GM23338 (cell line): ENCODE measurements at regions not wholly inside any gene's neighbourhood (a gene's known extent, or its start where the extent isn't known, plus 50 kb on each side); places are given as distances from the start of the nearest gene placed in this dataset.

Experiments used
- ATAC-seq: fragments of 200-7000 bp; cut with Tn5 transposase; 3 replicates; pipeline ENCODE4 v1.9.1; 2020
- DNase-seq: peaks from one replicate; pipeline ENCODE4 v3.0.0-alpha.2; 2015; ENCODE audit warnings: low spot score
- H2AFZ ChIP-seq: fragments of 200-600 bp; sonication (generic); 2 replicates; pipeline ENCODE4 v1.8.0; 2016; ENCODE audit warnings: antibody characterized with exemption, mild to moderate bottlenecking, moderate library complexity
- H3F3A ChIP-seq: fragments of 200-600 bp; sonication (generic); replicated peaks from 2 replicates; pipeline ENCODE4 v1.8.0; 2017; ENCODE audit warnings: antibody characterized with exemption, mixed run types, low read depth
- H3K27ac ChIP-seq: fragments of 200-600 bp; sonication (generic); 2 replicates; pipeline ENCODE4 v1.6.1; 2016; ENCODE audit warnings: low read depth
- H3K27me3 ChIP-seq: fragments of 200-600 bp; sonication (generic); 2 replicates; pipeline ENCODE4 v1.8.0; 2016; ENCODE audit warnings: mild to moderate bottlenecking, mixed run types, moderate library complexity; ENCODE audit not compliant: insufficient read depth
- H3K36me3 ChIP-seq: fragments of 200-600 bp; sonication (generic); 2 replicates; pipeline ENCODE4 v1.8.0; 2016; ENCODE audit warnings: mild to moderate bottlenecking; ENCODE audit not compliant: insufficient read depth
- H3K4me1 ChIP-seq: fragments of 200-600 bp; sonication (generic); 2 replicates; pipeline ENCODE4 v1.8.0; 2016; ENCODE audit warnings: mild to moderate bottlenecking, moderate library complexity; ENCODE audit not compliant: insufficient read depth
- H3K4me2 ChIP-seq: fragments of 200-600 bp; sonication (generic); 2 replicates; pipeline ENCODE4 v1.7.1; 2017; ENCODE audit warnings: mixed run types
- H3K4me3 ChIP-seq: fragments of 200-600 bp; sonication (generic); 2 replicates; pipeline ENCODE4 v1.6.1; 2016; ENCODE audit warnings: mixed run types
- H3K79me2 ChIP-seq: fragments of 200-600 bp; sonication (generic); replicated peaks from 2 replicates; pipeline ENCODE4 v1.8.0; 2017; ENCODE audit warnings: mild to moderate bottlenecking; ENCODE audit not compliant: insufficient read depth
- H3K9me2 ChIP-seq: fragments of 200-600 bp; sonication (generic); 2 replicates; pipeline ENCODE4 v1.8.0; 2017; ENCODE audit not compliant: insufficient read depth
- H4K20me1 ChIP-seq: fragments of 200-600 bp; sonication (generic); replicated peaks from 2 replicates; pipeline ENCODE4 v1.8.0; 2017; ENCODE audit warnings: mild to moderate bottlenecking; ENCODE audit not compliant: insufficient read depth
- H3K27ac Mint-ChIP-seq: 2 replicates; pipeline ENCODE4 v1.8.0; 2020; ENCODE audit warnings: inconsistent platforms, mild to moderate bottlenecking, moderate library complexity, mixed read lengths
- H3K27me3 Mint-ChIP-seq: 3 replicates; pipeline ENCODE4 v1.8.0; 2022; ENCODE audit warnings: low read depth, mild to moderate bottlenecking, moderate library complexity, mixed read lengths, inconsistent platforms; ENCODE audit not compliant: insufficient read depth, poor library complexity
- H3K36me3 Mint-ChIP-seq: 3 replicates; pipeline ENCODE4 v1.8.0; 2021; ENCODE audit warnings: low read depth, mild to moderate bottlenecking, inconsistent platforms, moderate library complexity, mixed read lengths
- H3K4me1 Mint-ChIP-seq: 3 replicates; pipeline ENCODE4 v1.8.0; 2020; ENCODE audit warnings: mild to moderate bottlenecking, inconsistent platforms, mixed read lengths
- H3K4me3 Mint-ChIP-seq: 3 replicates; pipeline ENCODE4 v1.8.0; 2021; ENCODE audit warnings: moderate library complexity, mild to moderate bottlenecking, inconsistent platforms, mixed read lengths
- H3K9me3 Mint-ChIP-seq: 3 replicates; pipeline ENCODE4 v1.8.0; 2020; ENCODE audit warnings: moderate library complexity, mild to moderate bottlenecking, inconsistent platforms, mixed read lengths
- CREB1 ChIP-seq: fragments of 250-450 bp; sonication (Bioruptor Pico); IDR thresholded peaks from 2 replicates; pipeline ENCODE4 v1.5.0; 2020; ENCODE audit warnings: low read depth, mild to moderate bottlenecking, moderate library complexity
- CTCF ChIP-seq, 2 experiments: fragments of 200-600 bp in 1 of 2; sonication (generic) in 1 of 2; conservative IDR thresholded peaks; 2 replicates each; pipeline versions ENCODE4 v1.5.1 to v1.6.1; 2016 to 2017; ENCODE audit warnings: antibody characterized with exemption in 2 of 2, low read depth in 2 of 2, mild to moderate bottlenecking in 2 of 2, moderate library complexity in 1 of 2
- EZH2 ChIP-seq: fragments of 200-600 bp; sonication (generic); IDR thresholded peaks from one replicate; pipeline ENCODE4 v1.8.0; 2017; ENCODE audit warnings: antibody characterized with exemption, mild to moderate bottlenecking, low read depth; ENCODE audit not compliant: unreplicated experiment
- NANOG ChIP-seq: IDR thresholded peaks from 2 replicates; pipeline ENCODE4 v1.6.1; 2016; ENCODE audit warnings: antibody characterized with exemption, borderline replicate concordance
- POLR2AphosphoS5 ChIP-seq: IDR thresholded peaks from 2 replicates; pipeline ENCODE4 v1.6.1; 2016; ENCODE audit warnings: antibody characterized with exemption, low read depth
- STAT1 ChIP-seq: IDR thresholded peaks from one replicate; pipeline ENCODE4 v1.6.1; 2016; ENCODE audit warnings: antibody characterized with exemption; ENCODE audit not compliant: unreplicated experiment
- ZNF114 ChIP-seq: fragments of 250-450 bp; sonication (Bioruptor Pico); IDR thresholded peaks from 2 replicates; pipeline ENCODE4 v1.5.0; 2020; ENCODE audit warnings: mild to moderate bottlenecking, moderate library complexity
- ZNF331 ChIP-seq: fragments of 250-450 bp; sonication (Bioruptor Pico); IDR thresholded peaks from 2 replicates; pipeline ENCODE4 v1.5.0; 2020; ENCODE audit warnings: low read depth, mild to moderate bottlenecking, moderate library complexity
- ZNF462 ChIP-seq: fragments of 250-450 bp; sonication (Bioruptor Pico); IDR thresholded peaks from 2 replicates; pipeline ENCODE4 v1.5.0; 2020; ENCODE audit warnings: mild to moderate bottlenecking, moderate library complexity

DNA sequence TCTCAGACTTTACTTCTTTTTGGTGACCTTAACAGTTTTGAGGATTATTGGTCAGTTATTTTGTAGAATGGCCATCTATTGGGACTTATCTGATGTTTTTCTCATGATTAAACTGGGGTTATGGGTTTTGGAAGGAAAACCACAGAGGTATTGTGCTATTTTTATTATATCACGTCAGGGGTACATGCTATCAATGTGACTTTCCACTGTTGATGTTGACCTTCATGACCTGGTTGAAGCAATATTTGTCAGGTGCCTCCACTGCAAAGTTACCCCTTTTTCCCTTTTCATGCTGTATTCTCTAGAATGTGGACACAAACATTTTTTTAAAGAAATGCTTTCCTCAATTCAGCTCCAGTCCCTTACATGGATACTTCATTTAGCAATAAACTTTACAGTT is 152.8 kb upstream of the TSLP start (continued):
- no peak for TF ChIP-seq ZNF462 (CRISPR knock-in tag)

- H3K36me3 Mint-ChIP-seq, result no peaks in the 10 kb centered on the region
- no peaks in the 10 kb centered on the region for H3K4me1 Mint-ChIP-seq
- DNase-seq (no peak), ATAC-seq (no peak)
- no peak overlapping the region for H3K4me3 ChIP-seq
- H3K9me2 ChIP-seq, result no peaks in the 10 kb centered on the region
- H2AFZ ChIP-seq, result no peak overlapping the region
- H3K27me3 Mint-ChIP-seq, result no peaks in the 10 kb centered on the region
- no peaks in the 10 kb centered on the region for H3K27me3 ChIP-seq
- H3K9me3 Mint-ChIP-seq, result no peaks in the 10 kb centered on the region
- no peak overlapping the region for H3K27ac ChIP-seq
- no peak overlapping the region for H3K4me3 Mint-ChIP-seq
- H4K20me1 ChIP-seq, result no peaks in the 10 kb centered on the region
- no peaks in the 10 kb centered on the region for H3K79me2 ChIP-seq
- no peaks in the 10 kb centered on the region for H3K4me1 ChIP-seq
- H3F3A ChIP-seq, result no peaks in the 10 kb centered on the region
- TF ChIP-seq CTCF (conservative IDR thresholded peaks at IDR 0.05; ENCODE audit: low read depth in 2 of 2), result no peak
- TF ChIP-seq STAT1, result no peak
- no peak for TF ChIP-seq NANOG
- TF ChIP-seq EZH2, result no peak
- TF ChIP-seq CREB1 (CRISPR knock-in tag), result no peak
- no peak for TF ChIP-seq POLR2AphosphoS5
- no peak for TF ChIP-seq ZNF114
- TF ChIP-seq ZNF331, result no peak
- no peak overlapping the region for H3K27ac Mint-ChIP-seq
- no peaks in the 10 kb centered on the region for H3K36me3 ChIP-seq
- no peak overlapping the region for H3K4me2 ChIP-seq
Observed at GRCh38 chr5:110923971-110924370, 147.5 kb upstream of the TSLP start.
